Stimulated activated memory B cell treated with anti-CD40 and anti-IgM and Interleukin-4, amounts not matched to agents 10 μg/mL and 1 μg/mL and 100 μg/mL, for 72 hours (primary cell): ENCODE measurements at regions not wholly inside any gene's neighbourhood (a gene's known extent, or its start where the extent isn't known, plus 50 kb on each side); places are given as distances from the start of the nearest gene placed in this dataset.

Source experiments
- ATAC-seq: fragments of 150-1000 bp; cut with Tn5 transposase; 2 replicates; pipeline ENCODE4 v1.10.0; 2021
- H3K27ac Mint-ChIP-seq: one replicate; pipeline ENCODE4 v1.8.0; 2022; ENCODE audit warnings: mild to moderate bottlenecking, mixed read lengths
- H3K27me3 Mint-ChIP-seq: one replicate; pipeline ENCODE4 v1.8.0; 2022; ENCODE audit warnings: mixed read lengths
- H3K36me3 Mint-ChIP-seq: one replicate; pipeline ENCODE4 v1.8.0; 2022; ENCODE audit warnings: mixed read lengths
- H3K4me1 Mint-ChIP-seq: one replicate; pipeline ENCODE4 v1.8.0; 2022; ENCODE audit warnings: mixed read lengths
- H3K4me3 Mint-ChIP-seq: one replicate; pipeline ENCODE4 v1.8.0; 2022; ENCODE audit warnings: mild to moderate bottlenecking, moderate library complexity, mixed read lengths
- H3K9me3 Mint-ChIP-seq: one replicate; pipeline ENCODE4 v1.8.0; 2022; ENCODE audit warnings: mixed read lengths

DNA sequence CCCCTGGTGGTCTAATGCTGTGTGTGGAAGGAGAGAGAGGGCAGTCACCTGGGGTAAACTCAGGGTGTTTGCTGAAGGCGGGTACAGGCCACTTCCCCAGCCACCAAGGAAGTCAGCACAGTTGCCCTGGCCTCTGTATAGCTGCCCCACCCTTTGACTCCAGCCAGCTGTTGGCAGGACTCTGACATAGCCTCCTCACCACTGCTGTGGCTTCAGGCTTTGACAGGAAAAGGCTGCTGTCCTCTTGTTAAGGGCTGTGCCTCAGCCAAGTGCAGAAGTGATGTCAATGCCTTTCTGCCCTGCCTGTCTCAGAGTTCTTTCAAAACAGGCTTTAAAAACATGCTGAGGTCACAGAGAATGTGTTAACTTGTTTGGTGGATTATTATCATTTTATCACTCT lies 487.2 kb upstream of the KLF4 start:
- Mint-ChIP-seq H3K27me3 (peaks cover 9% of the 10 kb centered on the region), H3K4me1 (no peaks in the 10 kb centered on the region), H3K4me3 (no peak overlapping the region), H3K9me3 (no peaks in the 10 kb centered on the region), H3K27ac (no peak overlapping the region), H3K36me3 (no peaks in the 10 kb centered on the region)
- no peak for ATAC-seq

DNA sequence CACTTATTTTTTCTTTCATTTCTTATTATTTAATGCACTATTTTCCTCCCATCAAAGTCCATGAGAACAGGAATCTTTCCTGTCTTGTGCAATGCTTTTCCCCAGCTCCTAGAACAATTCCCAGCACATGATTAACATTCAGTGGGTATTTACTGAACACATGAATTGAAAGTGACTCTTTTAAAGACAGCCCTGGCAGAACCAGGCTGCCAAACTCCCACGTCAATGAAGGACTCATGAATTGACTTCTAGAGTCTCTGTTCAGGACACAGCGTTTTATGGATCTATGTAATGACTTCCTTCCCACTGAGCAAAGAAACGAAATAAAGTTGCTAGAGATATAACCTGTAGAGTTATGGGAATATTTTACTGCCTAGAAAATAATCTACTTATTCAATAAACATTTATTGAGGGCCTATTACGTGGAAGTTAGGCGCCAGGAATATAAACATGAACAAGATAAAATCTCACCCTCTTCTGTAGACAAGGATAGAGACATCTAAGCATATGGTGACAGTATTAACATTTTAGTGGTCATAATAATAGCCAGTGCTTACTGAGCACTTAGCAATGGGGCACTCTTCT lies 485.9 kb upstream of the KLF4 start:
- H3K36me3 Mint-ChIP-seq, result no peaks in the 10 kb centered on the region
- no peaks in the 10 kb centered on the region for H3K9me3 Mint-ChIP-seq
- H3K4me1 Mint-ChIP-seq, result no peaks in the 10 kb centered on the region
- H3K27me3 Mint-ChIP-seq, result peaks cover 9% of the 10 kb centered on the region
- H3K27ac Mint-ChIP-seq, result no peak overlapping the region
- no peak for ATAC-seq
- no peak overlapping the region for H3K4me3 Mint-ChIP-seq

DNA sequence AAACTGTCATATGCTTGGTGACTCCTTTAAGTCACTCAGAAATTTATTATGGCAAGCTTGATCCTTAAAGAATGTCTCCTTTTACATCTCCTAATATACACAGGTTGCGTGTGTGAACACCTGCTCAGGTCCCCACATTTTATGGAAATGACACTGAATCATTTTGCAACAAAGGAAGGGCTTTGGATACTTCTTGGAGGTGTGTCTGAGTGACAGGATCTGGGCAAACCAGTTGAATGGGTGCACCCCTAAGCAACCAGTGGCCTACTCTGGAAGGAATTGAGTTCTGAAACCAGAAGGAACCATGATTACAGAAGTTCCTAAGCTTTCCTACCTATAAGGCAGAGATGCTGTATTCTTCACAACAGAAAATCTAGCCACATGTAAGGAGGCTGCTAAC lies 483.9 kb upstream of the KLF4 start:
- no peaks in the 10 kb centered on the region for H3K9me3 Mint-ChIP-seq
- no peaks in the 10 kb centered on the region for H3K36me3 Mint-ChIP-seq
- peaks cover 9% of the 10 kb centered on the region for H3K27me3 Mint-ChIP-seq
- H3K4me3 Mint-ChIP-seq, result no peak overlapping the region
- H3K4me1 Mint-ChIP-seq, result no peaks in the 10 kb centered on the region
- H3K27ac Mint-ChIP-seq, result no peak overlapping the region
- ATAC-seq, result no peak

DNA sequence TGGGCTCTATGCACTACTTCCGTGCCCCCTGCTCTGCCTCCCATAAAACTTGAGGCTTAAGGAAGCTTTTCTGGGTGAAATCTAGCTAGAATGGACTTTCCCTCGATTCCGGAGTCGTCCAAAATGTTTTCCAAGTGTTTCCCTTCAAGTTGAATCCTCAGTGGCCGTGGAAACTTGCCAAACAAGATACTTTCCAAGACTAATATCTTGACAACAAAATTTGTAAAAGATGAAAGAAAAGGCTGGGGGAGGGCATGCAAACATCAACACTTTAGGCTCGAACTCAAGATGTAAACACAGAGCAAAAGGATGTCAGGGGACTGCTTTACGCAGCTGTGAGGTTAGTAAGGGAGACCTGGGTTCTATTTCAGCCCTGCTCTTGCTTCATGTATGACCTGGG lies 482.8 kb upstream of the KLF4 start:
- Mint-ChIP-seq H3K27me3 (peaks cover 9% of the 10 kb centered on the region), H3K4me1 (no peaks in the 10 kb centered on the region), H3K36me3 (no peaks in the 10 kb centered on the region), H3K9me3 (no peaks in the 10 kb centered on the region), H3K4me3 (no peak overlapping the region), H3K27ac (no peak overlapping the region)
- ATAC-seq, result no peak

DNA sequence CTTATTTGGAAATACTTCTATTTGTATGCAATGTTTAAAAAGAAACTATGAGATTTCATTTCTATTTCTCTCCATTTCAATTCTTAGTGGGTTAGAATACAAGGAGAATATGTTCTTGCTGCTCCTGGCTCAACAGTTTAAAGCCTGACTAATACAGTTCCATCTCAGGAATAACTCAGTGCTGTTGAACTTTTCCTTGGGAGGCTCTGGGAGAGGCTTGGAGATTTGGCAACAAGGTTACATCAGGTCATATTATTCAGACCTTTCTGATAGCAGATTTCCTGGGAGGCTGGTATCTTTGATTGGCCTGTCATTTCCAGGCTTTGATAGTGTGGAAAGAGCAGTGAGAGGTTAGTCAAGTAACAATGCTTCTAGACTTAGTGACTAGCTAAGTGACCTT lies 481.7 kb upstream of the KLF4 start:
- Mint-ChIP-seq H3K27me3 (peaks cover 3% of the 10 kb centered on the region), H3K36me3 (no peaks in the 10 kb centered on the region)
- no peak for ATAC-seq

DNA sequence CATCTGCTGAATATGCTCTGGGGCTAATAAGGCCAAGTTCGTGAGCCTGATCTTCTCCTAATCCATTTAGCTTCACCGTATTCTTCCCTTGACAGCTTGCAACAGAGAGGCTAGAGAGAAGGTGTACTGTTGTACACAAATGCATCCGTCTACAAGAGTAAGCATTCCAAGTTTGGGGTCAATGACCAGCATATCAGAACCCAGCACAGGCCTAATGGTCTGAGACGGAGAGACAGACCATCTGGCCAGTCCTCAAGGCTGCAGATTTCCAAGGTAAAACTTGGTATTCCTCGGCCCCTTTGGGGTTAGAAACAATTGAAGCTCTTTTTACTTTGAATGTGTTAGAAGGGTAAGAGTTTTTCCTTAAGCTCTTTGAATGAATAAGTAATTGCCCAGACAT lies 481.2 kb upstream of the KLF4 start:
- no peak for ATAC-seq
- Mint-ChIP-seq H3K27ac (no peak overlapping the region), H3K4me1 (no peaks in the 10 kb centered on the region), H3K4me3 (no peak overlapping the region), H3K36me3 (no peaks in the 10 kb centered on the region), H3K9me3 (no peaks in the 10 kb centered on the region), H3K27me3 (no peaks in the 10 kb centered on the region)

More for the DNA sequence above, 481.7 kb upstream of the KLF4 start:
- Mint-ChIP-seq H3K9me3 (no peaks in the 10 kb centered on the region), H3K27ac (no peak overlapping the region), H3K4me1 (no peaks in the 10 kb centered on the region), H3K4me3 (no peak overlapping the region)

DNA sequence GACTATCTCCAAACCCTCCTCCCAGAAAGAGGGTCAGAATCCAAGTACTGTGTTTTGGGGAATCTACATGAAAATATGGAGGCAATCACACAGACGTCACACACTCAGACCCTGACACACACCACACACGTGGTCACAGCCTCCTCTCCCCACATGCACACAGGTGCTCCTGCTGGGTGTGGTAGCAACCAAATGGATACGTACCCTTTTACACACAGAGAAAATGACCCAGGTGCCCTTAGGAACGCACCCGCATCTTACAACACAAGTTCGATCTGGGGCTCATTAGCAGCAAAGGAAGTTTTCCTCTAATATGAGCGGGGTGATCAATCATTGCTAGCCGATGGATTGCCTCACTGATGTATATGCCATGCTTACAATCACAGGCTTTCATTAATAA lies 480.2 kb upstream of the KLF4 start:
- Mint-ChIP-seq H3K4me3 (no peak overlapping the region), H3K4me1 (no peaks in the 10 kb centered on the region), H3K36me3 (no peaks in the 10 kb centered on the region), H3K9me3 (no peaks in the 10 kb centered on the region), H3K27me3 (no peaks in the 10 kb centered on the region), H3K27ac (no peak overlapping the region)
- ATAC-seq, result no peak

DNA sequence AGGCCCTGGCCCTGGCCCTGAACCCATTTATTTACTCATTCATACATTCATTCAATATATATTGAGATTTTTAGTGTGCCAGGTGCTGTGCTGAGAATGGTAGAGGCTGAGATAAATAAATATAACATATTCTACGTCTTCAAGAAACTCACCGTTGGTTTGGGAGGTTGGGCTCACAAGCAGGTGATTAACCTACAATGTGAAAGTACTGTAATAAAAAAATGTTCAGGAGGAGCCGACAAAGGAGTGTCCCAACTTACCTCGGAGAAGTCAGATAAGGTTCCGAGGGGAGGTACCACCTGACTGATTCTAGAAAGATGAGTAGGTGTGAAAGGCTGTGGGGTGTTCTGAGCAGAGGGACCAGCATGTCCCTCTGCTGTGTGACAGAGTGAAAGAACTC lies 479.6 kb upstream of the KLF4 start:
- no peak for ATAC-seq
- Mint-ChIP-seq H3K9me3 (no peaks in the 10 kb centered on the region), H3K27me3 (no peaks in the 10 kb centered on the region), H3K27ac (no peak overlapping the region), H3K36me3 (no peaks in the 10 kb centered on the region), H3K4me3 (no peak overlapping the region), H3K4me1 (no peaks in the 10 kb centered on the region)

DNA sequence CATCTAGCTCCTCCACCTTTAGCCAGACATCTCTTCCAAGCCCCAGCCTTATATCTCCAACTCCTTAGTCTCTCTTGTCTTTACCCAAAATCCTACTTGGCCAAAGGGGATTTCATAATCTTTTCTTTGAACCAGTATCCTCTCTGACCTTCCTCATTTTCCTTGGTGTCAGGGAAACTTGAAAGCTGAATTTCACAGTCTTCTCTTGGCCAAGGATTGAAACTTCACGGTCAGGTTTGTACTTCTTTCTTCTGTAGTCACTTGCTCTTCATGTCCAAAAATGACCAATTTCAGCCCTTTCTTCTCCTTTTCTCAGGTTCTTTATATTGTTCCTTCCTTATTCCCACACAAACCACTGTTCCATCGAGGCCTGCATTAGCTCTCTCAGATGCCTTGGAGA lies 473.7 kb upstream of the KLF4 start:
- Mint-ChIP-seq H3K4me3 (no peak overlapping the region), H3K9me3 (no peaks in the 10 kb centered on the region), H3K36me3 (no peaks in the 10 kb centered on the region), H3K27ac (no peak overlapping the region), H3K27me3 (no peaks in the 10 kb centered on the region), H3K4me1 (no peaks in the 10 kb centered on the region)
- no peak for ATAC-seq

DNA sequence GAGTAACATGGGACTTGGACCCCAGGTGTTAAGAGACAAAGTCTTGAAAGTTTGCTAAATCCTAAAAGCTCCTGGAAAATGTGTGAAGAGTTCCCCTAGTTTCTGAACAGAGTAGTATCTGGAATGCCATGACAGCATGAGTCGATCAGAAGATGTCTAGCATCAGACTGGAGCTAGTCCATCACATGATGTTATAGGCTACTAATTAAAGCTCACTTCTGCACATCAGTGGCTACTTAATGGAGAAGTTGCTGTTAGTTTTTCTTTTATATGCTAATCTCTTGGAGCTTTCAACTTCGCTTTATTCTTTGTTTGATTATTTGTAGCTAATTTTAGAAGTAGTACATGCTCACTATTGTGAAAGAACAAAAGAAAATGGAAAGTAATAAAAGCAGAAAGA lies 471.3 kb upstream of the KLF4 start:
- ATAC-seq, result no peak
- H3K27ac Mint-ChIP-seq, result no peak overlapping the region
- H3K4me1 Mint-ChIP-seq, result no peaks in the 10 kb centered on the region
- H3K9me3 Mint-ChIP-seq, result no peaks in the 10 kb centered on the region
- H3K27me3 Mint-ChIP-seq, result no peaks in the 10 kb centered on the region
- no peak overlapping the region for H3K4me3 Mint-ChIP-seq
- H3K36me3 Mint-ChIP-seq, result no peaks in the 10 kb centered on the region

DNA sequence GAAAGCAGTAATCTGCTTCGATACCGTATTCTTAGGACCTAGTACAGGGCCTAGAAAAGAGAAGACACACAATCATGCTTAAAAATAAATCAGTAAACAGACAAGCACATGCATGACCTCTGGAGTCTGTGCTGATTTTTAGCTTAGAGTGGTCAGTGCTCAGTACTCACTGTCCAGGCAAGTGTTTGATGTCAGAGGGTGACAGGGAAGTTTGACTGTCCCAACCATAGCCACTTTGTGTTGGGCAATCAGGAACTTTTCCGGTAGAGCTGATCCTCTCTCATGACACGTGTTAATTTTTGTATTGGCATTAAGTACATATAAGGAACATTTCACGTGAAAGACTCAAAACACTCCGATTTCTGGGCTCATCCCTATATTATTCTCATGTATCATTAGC lies 464.7 kb upstream of the KLF4 start:
- no peak overlapping the region for H3K4me3 Mint-ChIP-seq
- H3K36me3 Mint-ChIP-seq, result peaks cover 5% of the 10 kb centered on the region
- H3K27ac Mint-ChIP-seq, result no peak overlapping the region
- no peaks in the 10 kb centered on the region for H3K4me1 Mint-ChIP-seq
- ATAC-seq, result no peak
- peaks cover 12% of the 10 kb centered on the region for H3K9me3 Mint-ChIP-seq
- H3K27me3 Mint-ChIP-seq, result no peaks in the 10 kb centered on the region

DNA sequence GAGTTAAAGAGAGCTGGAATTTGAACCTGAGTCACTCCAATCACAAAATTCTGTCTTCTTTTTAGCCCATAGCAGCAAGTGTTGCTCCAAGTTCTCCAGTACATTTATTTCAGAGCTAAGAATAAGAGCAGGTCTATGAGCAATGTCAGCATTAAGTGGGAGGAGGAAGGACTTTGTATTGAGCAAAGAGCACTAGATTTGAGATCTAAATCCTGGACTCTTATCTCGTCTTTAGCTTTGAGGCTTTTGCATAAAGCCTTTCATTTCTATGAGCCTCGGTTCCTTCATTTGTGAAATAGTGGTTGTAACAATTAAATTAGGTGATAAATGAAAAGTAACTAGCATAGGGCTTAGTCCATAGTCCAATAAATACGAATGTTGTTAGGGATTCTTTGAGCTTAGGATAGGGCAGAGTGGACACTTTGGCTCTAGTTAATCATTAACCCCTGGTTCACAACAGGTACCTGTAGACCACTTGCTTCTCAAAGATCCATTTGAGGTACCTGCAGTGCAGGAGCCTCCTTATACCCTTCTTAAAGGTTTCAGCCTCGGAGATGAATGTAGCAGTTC lies 464.1 kb upstream of the KLF4 start:
- no peak for ATAC-seq
- peaks cover 5% of the 10 kb centered on the region for H3K36me3 Mint-ChIP-seq
- no peaks in the 10 kb centered on the region for H3K4me1 Mint-ChIP-seq
- H3K4me3 Mint-ChIP-seq, result no peak overlapping the region
- peaks cover 12% of the 10 kb centered on the region for H3K9me3 Mint-ChIP-seq
- H3K27me3 Mint-ChIP-seq, result no peaks in the 10 kb centered on the region
- no peak overlapping the region for H3K27ac Mint-ChIP-seq

DNA sequence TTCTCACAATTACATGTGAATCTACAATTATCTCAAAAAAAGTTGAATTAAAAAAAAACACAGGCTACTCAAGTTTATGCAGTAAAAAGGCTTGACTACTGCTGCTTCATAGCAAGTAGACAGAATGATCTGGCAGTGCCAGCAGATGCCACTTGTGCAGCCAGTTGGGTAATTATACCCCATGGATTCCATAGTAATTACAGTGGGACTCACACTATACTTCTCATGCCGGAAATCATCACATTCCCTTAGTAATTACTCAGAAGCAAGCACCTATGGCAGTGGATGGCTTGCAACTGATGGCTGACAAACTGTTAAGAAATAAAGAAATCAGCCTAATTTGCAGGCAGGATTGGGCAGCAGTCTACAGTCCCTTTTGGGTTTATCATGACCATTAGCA lies 463.2 kb upstream of the KLF4 start:
- no peak for ATAC-seq
- no peak overlapping the region for H3K27ac Mint-ChIP-seq
- peaks cover 12% of the 10 kb centered on the region for H3K9me3 Mint-ChIP-seq
- H3K27me3 Mint-ChIP-seq, result no peaks in the 10 kb centered on the region
- H3K4me1 Mint-ChIP-seq, result no peaks in the 10 kb centered on the region
- H3K4me3 Mint-ChIP-seq, result no peak overlapping the region
- H3K36me3 Mint-ChIP-seq, result peaks cover 5% of the 10 kb centered on the region

DNA sequence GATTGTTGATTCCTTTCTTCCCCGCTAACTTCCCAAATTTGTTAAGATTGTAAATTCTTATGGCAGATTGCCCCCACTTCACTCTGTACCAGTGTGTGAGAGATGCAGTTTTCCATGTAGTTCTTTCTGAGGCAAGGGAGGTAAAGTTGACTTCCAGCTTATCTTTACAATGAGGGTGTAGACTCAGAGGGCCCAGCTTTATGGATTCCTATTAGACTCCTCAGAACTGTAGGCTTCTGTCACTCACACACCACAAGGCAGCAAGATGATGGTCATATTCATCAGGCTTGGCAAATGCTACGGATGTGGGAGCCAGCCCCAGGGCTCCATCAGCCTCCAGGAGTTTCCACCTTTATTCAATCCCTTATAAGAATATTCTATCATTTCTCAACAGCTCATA lies 461.9 kb upstream of the KLF4 start:
- no peak overlapping the region for H3K4me3 Mint-ChIP-seq
- H3K27me3 Mint-ChIP-seq, result no peaks in the 10 kb centered on the region
- peaks cover 12% of the 10 kb centered on the region for H3K9me3 Mint-ChIP-seq
- H3K27ac Mint-ChIP-seq, result no peak overlapping the region
- H3K36me3 Mint-ChIP-seq, result peaks cover 5% of the 10 kb centered on the region
- H3K4me1 Mint-ChIP-seq, result no peaks in the 10 kb centered on the region
- no peak for ATAC-seq

DNA sequence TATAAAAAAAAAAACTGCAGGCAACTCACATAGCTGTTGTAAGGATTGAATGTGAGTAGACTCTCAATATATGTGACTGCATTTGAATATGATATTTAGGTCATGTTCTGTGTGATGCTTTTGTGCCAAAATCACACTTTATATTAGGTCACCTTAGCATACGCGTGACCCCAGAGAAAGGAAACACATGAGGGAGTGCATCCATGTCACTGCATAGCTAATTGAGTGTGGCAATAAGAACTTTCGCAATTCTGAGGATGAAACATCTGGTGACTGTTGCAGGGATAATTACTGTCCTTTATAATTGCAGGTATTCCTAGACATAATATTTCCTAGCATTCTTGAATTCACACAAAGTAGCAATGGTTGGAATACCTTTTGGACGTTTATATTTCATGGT lies 459.5 kb upstream of the KLF4 start:
- peaks cover 12% of the 10 kb centered on the region for H3K9me3 Mint-ChIP-seq
- H3K27me3 Mint-ChIP-seq, result peaks cover 1% of the 10 kb centered on the region
- peaks cover 5% of the 10 kb centered on the region for H3K36me3 Mint-ChIP-seq
- no peak for ATAC-seq
- H3K27ac Mint-ChIP-seq, result no peak overlapping the region
- H3K4me3 Mint-ChIP-seq, result no peak overlapping the region
- no peaks in the 10 kb centered on the region for H3K4me1 Mint-ChIP-seq

DNA sequence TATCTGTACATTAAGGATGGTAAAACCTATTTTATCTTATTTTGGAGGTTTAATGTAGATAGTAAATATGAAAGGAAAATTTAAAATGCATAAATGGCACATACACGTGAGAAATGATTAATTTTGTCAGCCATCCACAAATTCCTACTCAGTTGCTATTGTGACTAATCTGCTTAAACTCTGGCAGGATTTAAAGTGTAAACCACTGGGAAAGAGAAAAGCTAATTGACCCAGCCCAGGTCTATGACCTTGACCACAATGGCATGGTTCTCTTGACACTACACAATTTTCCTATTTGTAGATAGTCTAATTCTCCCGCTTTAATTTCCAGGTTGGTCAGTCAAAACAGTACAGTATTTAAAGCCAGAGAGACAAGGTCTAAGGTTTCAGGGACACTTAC lies 459.0 kb upstream of the KLF4 start:
- Mint-ChIP-seq H3K4me1 (no peaks in the 10 kb centered on the region), H3K4me3 (no peak overlapping the region), H3K27ac (no peak overlapping the region), H3K36me3 (peaks cover 5% of the 10 kb centered on the region), H3K9me3 (peaks cover 17% of the 10 kb centered on the region), H3K27me3 (peaks cover 6% of the 10 kb centered on the region)
- no peak for ATAC-seq

DNA sequence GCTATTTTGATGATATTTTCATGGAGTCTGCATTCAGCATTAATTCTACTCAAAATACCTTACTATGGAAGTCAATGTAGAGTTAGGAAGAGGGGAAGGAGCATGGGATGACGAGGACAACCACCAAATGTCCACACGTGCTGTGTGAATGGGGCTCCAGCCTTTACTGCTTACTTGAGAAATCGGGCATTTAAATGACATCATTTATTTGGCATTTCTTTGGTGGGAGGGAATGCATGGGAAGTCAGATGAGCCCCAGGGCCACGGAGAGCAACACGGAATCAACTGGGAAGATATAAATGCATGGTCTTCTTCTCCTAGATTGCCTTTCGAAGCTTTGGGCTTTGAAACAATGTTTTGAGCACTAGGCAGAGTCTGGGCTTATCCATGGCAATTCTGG lies 458.5 kb upstream of the KLF4 start:
- no peak for ATAC-seq
- Mint-ChIP-seq H3K27me3 (peaks cover 11% of the 10 kb centered on the region), H3K27ac (no peak overlapping the region), H3K9me3 (peaks cover 18% of the 10 kb centered on the region), H3K4me3 (no peak overlapping the region), H3K36me3 (peaks cover 5% of the 10 kb centered on the region), H3K4me1 (no peaks in the 10 kb centered on the region)
